HG03571 (cell line): ENCODE measurements at regions not wholly inside any gene's neighbourhood (a gene's known extent, or its start where the extent isn't known, plus 50 kb on each side); places are given as distances from the start of the nearest gene placed in this dataset.
"Not testable (repeated sequence)": the region's sequence is repeated elsewhere in the genome, so short reads cannot be mapped to it uniquely, and the experiment has no call there.

ENCODE experiments used
- ATAC-seq: cut with Tn5 transposase; IDR thresholded peaks from one replicate; pipeline ENCODE4 v1.9.1; 2021; ENCODE audit not compliant: unreplicated experiment

- no peak for ATAC-seq
These were observed 146.7 kb upstream of the BNIP2 start for GRCh38 chr15:59835776-59836175.

GRCh38 chr15:59834528-59834927, 145.4 kb upstream of the BNIP2 start:
- no peak for ATAC-seq

- no peak for ATAC-seq
These were observed 144.2 kb upstream of the BNIP2 start for GRCh38 chr15:59833366-59833765.

GRCh38 chr15:59830873-59831272, 141.8 kb upstream of the BNIP2 start:
- ATAC-seq, result no peak

GRCh38 chr15:59830098-59830497, 141.0 kb upstream of the BNIP2 start:
- no peak for ATAC-seq

GRCh38 chr15:59828861-59829260, 139.7 kb upstream of the BNIP2 start:
- no peak for ATAC-seq

GRCh38 chr15:59828263-59828662, 139.1 kb upstream of the BNIP2 start:
- no peak for ATAC-seq

GRCh38 chr15:59825901-59826300, 136.8 kb upstream of the BNIP2 start:
- no peak for ATAC-seq

GRCh38 chr15:59821286-59821685, 132.2 kb upstream of the BNIP2 start:
- ATAC-seq, result no peak

GRCh38 chr15:59819092-59819491, 130.0 kb upstream of the BNIP2 start:
- no peak for ATAC-seq

GRCh38 chr15:59818336-59818735, 129.2 kb upstream of the BNIP2 start:
- no peak for ATAC-seq

- ATAC-seq, result no peak
These were observed 128.7 kb upstream of the BNIP2 start for GRCh38 chr15:59817834-59818233.

- no peak for ATAC-seq
These were observed 127.9 kb upstream of the BNIP2 start for GRCh38 chr15:59817053-59817452.

GRCh38 chr15:59814409-59814808, 125.3 kb upstream of the BNIP2 start:
- ATAC-seq, result no peak

- no peak for ATAC-seq
These were observed 123.8 kb upstream of the BNIP2 start for GRCh38 chr15:59812889-59813288.

GRCh38 chr15:59812250-59812870, 123.2 kb upstream of the BNIP2 start:
- ATAC-seq, result no peak

GRCh38 chr15:59803293-59803966, 114.3 kb upstream of the BNIP2 start:
- ATAC-seq, result not testable (repeated sequence)

GRCh38 chr15:59801649-59802048, 112.5 kb upstream of the BNIP2 start:
- no peak for ATAC-seq

- ATAC-seq, result no peak
These were observed 109.4 kb upstream of the BNIP2 start for GRCh38 chr15:59798605-59798917.

- ATAC-seq, result no peak
These were observed 108.9 kb upstream of the BNIP2 start for GRCh38 chr15:59797756-59798604.

GRCh38 chr15:59794229-59794886, 105.2 kb upstream of the BNIP2 start:
- ATAC-seq, result no peak

- ATAC-seq, result no peak
These were observed 103.2 kb upstream of the BNIP2 start for GRCh38 chr15:59792359-59792758.
